T-cell (primary cell): ENCODE measurements at regions not wholly inside any gene's neighbourhood (a gene's known extent, or its start where the extent isn't known, plus 50 kb on each side); places are given as distances from the start of the nearest gene placed in this dataset.
"Not testable (repeated sequence)": the region's sequence is repeated elsewhere in the genome, so short reads cannot be mapped to it uniquely, and the experiment has no call there.

ENCODE experiments used
- ATAC-seq, 4 experiments: fragments of 200-7000 bp in 3 of 4; fragments of 150-1000 bp in 1 of 4; cut with Tn5 transposase; replicated peaks in 1 of 4; 1 replicate in 3 of 4; 2 replicates in 1 of 4; pipeline ENCODE4 v1.10.0; 2021; ENCODE audit warnings: moderate library complexity in 3 of 4, mild to moderate bottlenecking in 2 of 4, moderate number of reproducible peaks in 1 of 4
- CTCF ChIA-PET, 2 donors: fragments of 300-600 bp; sonication (Branson Sonifier 250); formaldehyde crosslinking; loops; one replicate each; lab custom pipeline; 2022; ENCODE audit warnings: antibody characterized with exemption in 2 of 2; lab: Charles Lee
- POLR2A ChIA-PET, 2 donors: fragments of 300-600 bp; sonication (Branson Sonifier 250); formaldehyde crosslinking; loops; one replicate each; lab custom pipeline; 2022; ENCODE audit warnings: antibody characterized with exemption in 2 of 2; lab: Charles Lee
- DNase-seq, 35 experiments: peaks; one replicate each; pipeline versions ENCODE4 v3.0.0 to v3.0.0-alpha.2; 2013 to 2023
- H3K27ac ChIP-seq: one replicate; pipeline ENCODE4 v1.5.1; 2013; ENCODE audit warnings: low read length
- H3K27me3 ChIP-seq, 2 experiments: replicated peaks in 1 of 2; 1 replicate in 1 of 2; 2 replicates in 1 of 2; pipeline versions ENCODE4 v1.6.1 to v1.7.0; 2013; ENCODE audit warnings: low read length in 1 of 2, mixed read lengths in 1 of 2; ENCODE audit not compliant: control insufficient read depth in 2 of 2, insufficient read depth in 2 of 2; ENCODE audit errors: extremely low read depth in 1 of 2
- H3K36me3 ChIP-seq, 2 donors: 1 replicate in 1 of 2; 2 replicates in 1 of 2; pipeline versions ENCODE4 v1.6.1 to v1.7.0; 2013; ENCODE audit warnings: low read length in 1 of 2; ENCODE audit not compliant: control insufficient read depth in 2 of 2, insufficient read depth in 1 of 2; ENCODE audit errors: extremely low read depth in 1 of 2
- H3K4me1 ChIP-seq, 2 experiments: 1 replicate in 1 of 2; 2 replicates in 1 of 2; pipeline versions ENCODE4 v1.6.1 to v1.7.0; 2013; ENCODE audit warnings: low read length in 2 of 2, mixed read lengths in 1 of 2; ENCODE audit not compliant: insufficient read depth in 2 of 2, control insufficient read depth in 1 of 2; ENCODE audit errors: extremely low read depth in 1 of 2
- H3K4me3 ChIP-seq, 2 donors: 1 replicate in 1 of 2; 2 replicates in 1 of 2; pipeline versions ENCODE4 v1.5.1 to v1.7.0; 2013; ENCODE audit warnings: mild to moderate bottlenecking in 2 of 2, low read length in 1 of 2, moderate library complexity in 1 of 2; ENCODE audit not compliant: control insufficient read depth in 1 of 2; ENCODE audit errors: extremely low read depth in 1 of 2
- H3K9me3 ChIP-seq: 2 replicates; pipeline ENCODE4 v1.7.0; 2013
- H3K27ac Mint-ChIP-seq, 2 donors: one replicate each; pipeline ENCODE4 v1.8.0; 2020 to 2021; ENCODE audit warnings: mild to moderate bottlenecking in 2 of 2, mixed read lengths in 2 of 2
- H3K27me3 Mint-ChIP-seq, 2 donors: one replicate each; pipeline ENCODE4 v1.8.0; 2021 to 2022; ENCODE audit warnings: mixed read lengths in 2 of 2
- H3K36me3 Mint-ChIP-seq: one replicate; pipeline ENCODE4 v1.8.0; 2021; ENCODE audit warnings: mixed read lengths
- H3K4me1 Mint-ChIP-seq, 3 donors: one replicate each; pipeline ENCODE4 v1.8.0; 2020 to 2022; ENCODE audit warnings: mixed read lengths in 3 of 3, mild to moderate bottlenecking in 1 of 3
- H3K4me3 Mint-ChIP-seq, 3 donors: one replicate each; pipeline ENCODE4 v1.8.0; 2020 to 2022; ENCODE audit warnings: mild to moderate bottlenecking in 3 of 3, mixed read lengths in 3 of 3, moderate library complexity in 3 of 3
- H3K9me3 Mint-ChIP-seq, 3 donors: one replicate each; pipeline ENCODE4 v1.8.0; 2020 to 2022; ENCODE audit warnings: mixed read lengths in 3 of 3
- WGBS: methylation state at CpG from one replicate; pipeline ENCODE4 v1.1.5; 2013; ENCODE audit warnings: missing lambda C conversion rate; ENCODE audit not compliant: insufficient coverage; 5-methylcytosine and 5-hydroxymethylcytosine counted together

DNA sequence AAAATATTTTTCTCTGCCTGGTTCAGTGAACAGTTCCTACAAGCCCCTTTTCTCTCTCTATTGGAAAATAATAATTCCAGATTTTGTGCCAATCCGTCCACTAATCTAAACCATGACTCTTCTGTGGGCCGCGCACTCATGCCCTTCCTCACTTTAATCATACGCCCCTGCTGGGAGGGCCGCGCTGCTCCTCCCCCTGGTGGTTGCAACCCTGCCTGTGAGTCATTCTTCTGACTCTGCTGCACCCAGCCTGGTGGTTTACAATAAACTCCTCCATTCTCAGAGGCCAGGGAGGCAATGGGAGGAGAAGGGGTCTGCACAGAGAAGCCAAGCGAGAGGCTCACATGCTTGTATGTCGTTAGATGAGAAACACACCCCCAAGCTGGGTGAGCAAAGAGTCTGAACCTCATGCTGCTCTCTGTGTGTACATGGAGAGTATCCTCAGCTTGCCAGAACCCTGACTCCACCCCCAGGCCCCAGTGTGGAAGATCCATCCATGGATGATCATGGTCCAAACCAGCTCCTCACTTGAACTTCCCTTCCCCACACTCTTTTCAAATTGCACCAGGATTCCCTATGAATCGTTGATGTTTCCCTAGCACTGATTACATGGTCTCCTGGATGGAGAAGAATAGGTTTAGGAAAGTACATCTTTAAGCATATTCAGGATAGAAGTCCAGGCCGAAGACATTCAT lies 228.9 kb downstream of the ANKRD30B start:
- WGBS = 33% methylated on average over 1 of the region's 10 CpGs
- CTCF ChIA-PET = no interaction called here

GRCh38 chr18:14978191-14978590 lies 230.2 kb downstream of the ANKRD30B start:
- Mint-ChIP-seq H3K4me1 (no peaks in the 10 kb centered on the region), H3K4me3 (no peak overlapping the region), H3K27ac (no peak overlapping the region), H3K9me3 (no peaks in the 10 kb centered on the region), H3K36me3 (no peaks in the 10 kb centered on the region), H3K27me3 (peaks cover 4 to 7% of the 10 kb centered on the region in 2 donors)
- Histone ChIP-seq H3K4me1 (no peaks in the 10 kb centered on the region), H3K9me3 (no peaks in the 10 kb centered on the region), H3K36me3 (no peaks in the 10 kb centered on the region), H3K4me3 (no peak overlapping the region), H3K27ac (no peak overlapping the region), H3K27me3 (no peaks in the 10 kb centered on the region)
- no peak for DNase-seq
- ATAC-seq = no peak
- CTCF ChIA-PET = no interaction called here
- POLR2A ChIA-PET = no interaction called here
- WGBS = no CpG with 5 or more reads among the region's 3 CpGs

More for the DNA sequence above, 228.9 kb downstream of the ANKRD30B start:
- no peak overlapping the region for H3K27ac ChIP-seq
- H3K9me3 ChIP-seq = no peaks in the 10 kb centered on the region
- H3K4me3 Mint-ChIP-seq = no peak overlapping the region
- no peak overlapping the region for H3K4me3 ChIP-seq
- no peak overlapping the region for H3K27ac Mint-ChIP-seq
- no peaks in the 10 kb centered on the region for H3K4me1 ChIP-seq
- POLR2A ChIA-PET = no interaction called here
- H3K4me1 Mint-ChIP-seq = no peaks in the 10 kb centered on the region
- ATAC-seq = no peak
- no peak for DNase-seq
- peaks cover 4 to 7% of the 10 kb centered on the region in 2 donors for H3K27me3 Mint-ChIP-seq
- H3K27me3 ChIP-seq = no peaks in the 10 kb centered on the region
- H3K9me3 Mint-ChIP-seq = no peaks in the 10 kb centered on the region
- H3K36me3 ChIP-seq = no peaks in the 10 kb centered on the region
- H3K36me3 Mint-ChIP-seq = no peaks in the 10 kb centered on the region

- H3K27ac Mint-ChIP-seq = no peak overlapping the region
- no peaks in the 10 kb centered on the region for H3K4me1 ChIP-seq
- H3K9me3 Mint-ChIP-seq = no peaks in the 10 kb centered on the region
- H3K9me3 ChIP-seq = no peaks in the 10 kb centered on the region
- no peaks in the 10 kb centered on the region for H3K4me1 Mint-ChIP-seq
- H3K27ac ChIP-seq = no peak overlapping the region
- ChIA-PET CTCF (no interaction called here), POLR2A (no interaction called here)
- no peaks in the 10 kb centered on the region for H3K27me3 ChIP-seq
- no peak for ATAC-seq
- H3K4me3 ChIP-seq = no peak overlapping the region
- H3K36me3 Mint-ChIP-seq = no peaks in the 10 kb centered on the region
- peak in 1 of 35 experiments; percentile 5 for DNase-seq
- H3K4me3 Mint-ChIP-seq = no peak overlapping the region
- 29% methylated on average over 7 of the region's 8 CpGs for WGBS
- peaks cover 4 to 7% of the 10 kb centered on the region in 2 donors for H3K27me3 Mint-ChIP-seq
- H3K36me3 ChIP-seq = no peaks in the 10 kb centered on the region
Observed at GRCh38 chr18:14978962-14979535, 231.1 kb downstream of the ANKRD30B start.

GRCh38 chr18:14979875-14980274 lies 231.9 kb downstream of the ANKRD30B start:
- Mint-ChIP-seq H3K36me3 (no peaks in the 10 kb centered on the region), H3K27ac (no peak overlapping the region), H3K27me3 (peaks cover 4 to 7% of the 10 kb centered on the region in 2 donors), H3K4me3 (no peak overlapping the region), H3K4me1 (no peaks in the 10 kb centered on the region), H3K9me3 (no peaks in the 10 kb centered on the region)
- H3K27me3 ChIP-seq = no peaks in the 10 kb centered on the region
- no peaks in the 10 kb centered on the region for H3K36me3 ChIP-seq
- H3K9me3 ChIP-seq = no peaks in the 10 kb centered on the region
- ChIA-PET POLR2A (no interaction called here), CTCF (no interaction called here)
- H3K27ac ChIP-seq = no peak overlapping the region
- no peaks in the 10 kb centered on the region for H3K4me1 ChIP-seq
- DNase-seq (no peak), ATAC-seq (no peak)
- no peak overlapping the region for H3K4me3 ChIP-seq
- WGBS = no CpG with 5 or more reads among the region's 3 CpGs

GRCh38 chr18:14984531-14984930 lies 236.6 kb downstream of the ANKRD30B start:
- H3K27ac ChIP-seq, H3K4me1 Mint-ChIP-seq, H3K4me1 ChIP-seq, H3K27me3 Mint-ChIP-seq, H3K4me3 ChIP-seq, H3K9me3 Mint-ChIP-seq, H3K27me3 ChIP-seq, H3K27ac Mint-ChIP-seq, ATAC-seq, H3K36me3 Mint-ChIP-seq, H3K9me3 ChIP-seq, DNase-seq, H3K4me3 Mint-ChIP-seq, POLR2A ChIA-PET, CTCF ChIA-PET, H3K36me3 ChIP-seq: not testable (repeated sequence)
- 20% methylated on average over 1 of the region's 2 CpGs for WGBS

DNA sequence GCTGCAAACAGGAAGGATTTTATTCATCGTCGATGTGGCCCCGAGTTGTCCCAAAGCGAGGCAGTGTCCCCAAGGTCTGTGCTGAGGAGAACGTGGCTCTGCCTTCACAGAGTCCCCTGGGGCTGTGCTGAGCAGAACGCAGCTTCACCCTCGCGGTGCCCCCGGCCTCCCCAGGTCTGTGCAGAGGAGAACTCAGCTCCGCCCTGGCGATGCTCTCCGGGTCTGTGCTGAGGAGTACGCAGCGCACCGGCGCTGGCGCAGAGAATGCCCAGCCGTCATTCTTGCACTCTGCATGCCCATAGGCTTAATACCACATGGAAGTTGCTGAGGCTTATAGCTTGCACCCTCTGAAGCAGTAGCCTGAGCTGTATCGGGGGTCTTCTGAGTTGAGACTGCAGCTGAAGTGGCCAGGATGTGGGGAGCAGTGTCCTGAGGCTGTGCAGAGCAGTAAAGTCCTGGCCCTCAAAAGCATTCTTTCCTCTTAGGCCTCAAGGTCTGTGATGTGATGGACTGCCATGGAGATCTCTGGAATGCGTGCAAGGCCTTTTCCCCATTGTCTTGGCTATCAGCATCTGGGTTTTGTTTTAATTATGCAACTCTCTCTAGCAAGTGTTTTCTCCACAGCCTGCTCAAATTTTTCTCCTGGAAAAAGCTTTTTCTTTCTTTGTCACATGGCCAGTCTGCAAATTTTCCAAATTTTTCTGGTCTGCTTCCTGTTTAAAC lies 237.5 kb downstream of the ANKRD30B start:
- ATAC-seq, H3K4me1 Mint-ChIP-seq, H3K9me3 Mint-ChIP-seq, H3K27ac ChIP-seq, H3K27me3 Mint-ChIP-seq, H3K4me1 ChIP-seq, DNase-seq, CTCF ChIA-PET, POLR2A ChIA-PET, H3K4me3 Mint-ChIP-seq, H3K27me3 ChIP-seq, H3K36me3 Mint-ChIP-seq, H3K27ac Mint-ChIP-seq, H3K36me3 ChIP-seq, H3K9me3 ChIP-seq, H3K4me3 ChIP-seq: not testable (repeated sequence)
- 86% methylated on average over 19 of the region's 20 CpGs for WGBS
